ENCODE measurements at regions not wholly inside any gene's neighbourhood (a gene's known extent, or its start where the extent isn't known, plus 50 kb on each side); places are given as distances from the start of the nearest gene placed in this dataset.

DNA sequence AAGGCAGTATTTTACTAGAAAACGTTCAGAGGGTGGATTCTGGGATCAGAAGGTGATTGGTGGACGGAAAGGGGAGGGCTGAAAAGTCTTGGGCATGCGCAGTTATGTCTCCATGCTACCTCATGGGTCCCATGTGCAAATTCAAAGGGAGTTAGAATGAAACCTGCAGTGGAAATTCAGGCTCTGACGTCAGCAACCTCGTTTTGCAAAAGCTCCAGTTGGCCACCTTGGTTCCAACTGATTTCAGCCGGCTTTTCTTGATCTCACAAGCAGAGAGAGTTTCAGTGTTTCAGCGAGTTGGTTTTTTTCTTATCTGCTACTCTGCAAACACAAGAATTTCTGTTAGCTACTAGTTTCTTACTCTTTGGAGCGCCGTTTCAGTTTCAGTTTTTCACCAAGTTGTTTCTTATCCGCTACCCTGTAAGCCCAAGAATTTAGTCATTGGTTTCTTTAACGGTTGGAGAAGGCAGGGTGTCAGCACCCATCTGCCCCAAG, 69.8 kb upstream of the PGBD5 start:
- TF ChIP-seq, protein P1, sequence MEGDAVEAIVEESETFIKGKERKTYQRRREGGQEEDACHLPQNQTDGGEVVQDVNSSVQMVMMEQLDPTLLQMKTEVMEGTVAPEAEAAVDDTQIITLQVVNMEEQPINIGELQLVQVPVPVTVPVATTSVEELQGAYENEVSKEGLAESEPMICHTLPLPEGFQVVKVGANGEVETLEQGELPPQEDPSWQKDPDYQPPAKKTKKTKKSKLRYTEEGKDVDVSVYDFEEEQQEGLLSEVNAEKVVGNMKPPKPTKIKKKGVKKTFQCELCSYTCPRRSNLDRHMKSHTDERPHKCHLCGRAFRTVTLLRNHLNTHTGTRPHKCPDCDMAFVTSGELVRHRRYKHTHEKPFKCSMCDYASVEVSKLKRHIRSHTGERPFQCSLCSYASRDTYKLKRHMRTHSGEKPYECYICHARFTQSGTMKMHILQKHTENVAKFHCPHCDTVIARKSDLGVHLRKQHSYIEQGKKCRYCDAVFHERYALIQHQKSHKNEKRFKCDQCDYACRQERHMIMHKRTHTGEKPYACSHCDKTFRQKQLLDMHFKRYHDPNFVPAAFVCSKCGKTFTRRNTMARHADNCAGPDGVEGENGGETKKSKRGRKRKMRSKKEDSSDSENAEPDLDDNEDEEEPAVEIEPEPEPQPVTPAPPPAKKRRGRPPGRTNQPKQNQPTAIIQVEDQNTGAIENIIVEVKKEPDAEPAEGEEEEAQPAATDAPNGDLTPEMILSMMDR (IDR thresholded peaks at IDR 0.05), result no peak
- TF ChIP-seq POLR2AphosphoS5 (IDR thresholded peaks at IDR 0.05), result no peak
